Fibroblast of lung (primary cell): ENCODE measurements at regions not wholly inside any gene's neighbourhood (a gene's known extent, or its start where the extent isn't known, plus 50 kb on each side); places are given as distances from the start of the nearest gene placed in this dataset.

Experiments
- DNase-seq, 2 donors: peaks; one replicate each; pipeline versions ENCODE4 v3.0.0 to v3.0.0-alpha.2; 2010; ENCODE audit warnings: low read depth in 2 of 2
- H2AFZ ChIP-seq: 2 replicates; pipeline ENCODE4 v1.5.1; 2012; ENCODE audit warnings: low read length, control low read depth, inconsistent platforms
- H3K27ac ChIP-seq: 2 replicates; pipeline ENCODE4 v1.5.1; 2011; ENCODE audit warnings: low read length, control low read depth; ENCODE audit not compliant: insufficient read depth
- H3K27me3 ChIP-seq: 2 replicates; pipeline ENCODE4 v1.5.1; 2011; ENCODE audit warnings: mild to moderate bottlenecking, low read length; ENCODE audit not compliant: control insufficient read depth, insufficient read depth
- H3K36me3 ChIP-seq: 2 replicates; pipeline ENCODE4 v1.5.1; 2011; ENCODE audit warnings: low read length; ENCODE audit not compliant: control insufficient read depth, insufficient read depth
- H3K4me1 ChIP-seq: 2 replicates; pipeline ENCODE4 v1.5.1; 2011; ENCODE audit warnings: low read length; ENCODE audit not compliant: control insufficient read depth, insufficient read depth; ENCODE audit errors: extremely low read depth
- H3K4me2 ChIP-seq: 2 replicates; pipeline ENCODE4 v1.5.1; 2011; ENCODE audit warnings: low read length, control low read depth; ENCODE audit not compliant: insufficient read depth; ENCODE audit errors: extremely low read depth
- H3K4me3 ChIP-seq, 4 experiments: fragments of 200-600 bp in 1 of 4; sonication (generic) in 1 of 4; replicated peaks in 1 of 4; 2 replicates each; pipeline ENCODE4 v1.5.1; 2011 to 2016; ENCODE audit warnings: low read length in 4 of 4, low read depth in 3 of 4, mild to moderate bottlenecking in 3 of 4, control low read depth in 2 of 4, inconsistent platforms in 1 of 4, mixed read lengths in 1 of 4; ENCODE audit not compliant: insufficient read depth in 1 of 4; ENCODE audit errors: control extremely low read depth in 1 of 4
- H3K79me2 ChIP-seq: 2 replicates; pipeline ENCODE4 v1.5.1; 2012; ENCODE audit warnings: mild to moderate bottlenecking, low read length, inconsistent platforms; ENCODE audit not compliant: control insufficient read depth, insufficient read depth
- H3K9ac ChIP-seq: 2 replicates; pipeline ENCODE4 v1.5.1; 2011; ENCODE audit warnings: mild to moderate bottlenecking, low read length, control low read depth; ENCODE audit not compliant: insufficient read depth
- H3K9me3 ChIP-seq: 2 replicates; pipeline ENCODE4 v1.5.1; 2012; ENCODE audit warnings: low read depth, low read length; ENCODE audit not compliant: control insufficient read depth, insufficient read depth
- H4K20me1 ChIP-seq: 2 replicates; pipeline ENCODE4 v1.5.1; 2011; ENCODE audit warnings: low read length; ENCODE audit not compliant: control insufficient read depth, insufficient read depth; ENCODE audit errors: extremely low read depth
- CTCF ChIP-seq, 2 donors: IDR thresholded peaks in 1 of 2; conservative IDR thresholded peaks in 1 of 2; 1 replicate in 1 of 2; 2 replicates in 1 of 2; pipeline ENCODE4 v1.5.1; 2011 to 2012; ENCODE audit warnings: low read length in 2 of 2, control low read depth in 1 of 2, inconsistent platforms in 1 of 2, low read depth in 1 of 2, mild to moderate bottlenecking in 1 of 2
- EZH2 ChIP-seq: IDR thresholded peaks from 2 replicates; pipeline ENCODE4 v1.5.1; 2012; ENCODE audit warnings: low read length, control low read depth, mild to moderate bottlenecking; ENCODE audit errors: missing control alignments

- no peaks in the 10 kb centered on the region for H3K79me2 ChIP-seq
- no peaks in the 10 kb centered on the region for H4K20me1 ChIP-seq
- no peak overlapping the region for H2AFZ ChIP-seq
- H3K4me3 ChIP-seq, result no peak overlapping the region
- no peak for DNase-seq
- H3K9ac ChIP-seq, result no peak overlapping the region
- H3K4me1 ChIP-seq, result no peaks in the 10 kb centered on the region
- H3K27me3 ChIP-seq, result no peaks in the 10 kb centered on the region
- no peaks in the 10 kb centered on the region for H3K36me3 ChIP-seq
- no peaks in the 10 kb centered on the region for H3K9me3 ChIP-seq
- TF ChIP-seq CTCF (conservative IDR thresholded peaks at IDR 0.05 in 1 of 2, IDR thresholded peaks at IDR 0.05 in 1 of 2; ENCODE audit: low read depth in 1 of 2, low read length in 2 of 2) (no peak), EZH2 (no peak)
- H3K27ac ChIP-seq, result no peak overlapping the region
- no peak overlapping the region for H3K4me2 ChIP-seq
Measured at GRCh38 chr20:22322513-22322912, 261.9 kb downstream of the FOXA2 start.

- H3K9me3 ChIP-seq, result no peaks in the 10 kb centered on the region
Measured at GRCh38 chr20:22321191-22321590, 263.2 kb downstream of the FOXA2 start.

GRCh38 chr20:22320245-22320915 is 264.0 kb downstream of the FOXA2 start:
- H2AFZ ChIP-seq, result no peak overlapping the region
- no peaks in the 10 kb centered on the region for H3K36me3 ChIP-seq
- no peak overlapping the region for H3K4me2 ChIP-seq
- DNase-seq, result no peak
- no peaks in the 10 kb centered on the region for H3K27me3 ChIP-seq
- H3K9me3 ChIP-seq, result no peaks in the 10 kb centered on the region
- H3K79me2 ChIP-seq, result no peaks in the 10 kb centered on the region
- H3K4me1 ChIP-seq, result no peaks in the 10 kb centered on the region
- TF ChIP-seq EZH2 (no peak), CTCF (conservative IDR thresholded peaks at IDR 0.05 in 1 of 2, IDR thresholded peaks at IDR 0.05 in 1 of 2; ENCODE audit: low read depth in 1 of 2, low read length in 2 of 2) (no peak)
- H3K9ac ChIP-seq, result no peak overlapping the region
- H3K4me3 ChIP-seq, result no peak overlapping the region
- H4K20me1 ChIP-seq, result no peaks in the 10 kb centered on the region
- H3K27ac ChIP-seq, result no peak overlapping the region

More at GRCh38 chr20:22321191-22321590, 263.2 kb downstream of the FOXA2 start:
- no peaks in the 10 kb centered on the region for H3K27me3 ChIP-seq
- H3K4me2 ChIP-seq, result no peak overlapping the region
- no peaks in the 10 kb centered on the region for H3K36me3 ChIP-seq
- no peak overlapping the region for H2AFZ ChIP-seq
- no peak overlapping the region for H3K9ac ChIP-seq
- no peaks in the 10 kb centered on the region for H3K79me2 ChIP-seq
- TF ChIP-seq CTCF (conservative IDR thresholded peaks at IDR 0.05 in 1 of 2, IDR thresholded peaks at IDR 0.05 in 1 of 2; ENCODE audit: low read depth in 1 of 2, low read length in 2 of 2), result no peak
- no peak for TF ChIP-seq EZH2
- H3K27ac ChIP-seq, result no peak overlapping the region
- no peak overlapping the region for H3K4me3 ChIP-seq
- DNase-seq, result no peak
- no peaks in the 10 kb centered on the region for H4K20me1 ChIP-seq
- H3K4me1 ChIP-seq, result no peaks in the 10 kb centered on the region
